ENCODE measurements at regions not wholly inside any gene's neighbourhood (a gene's known extent, or its start where the extent isn't known, plus 50 kb on each side); places are given as distances from the start of the nearest gene placed in this dataset.

DNA sequence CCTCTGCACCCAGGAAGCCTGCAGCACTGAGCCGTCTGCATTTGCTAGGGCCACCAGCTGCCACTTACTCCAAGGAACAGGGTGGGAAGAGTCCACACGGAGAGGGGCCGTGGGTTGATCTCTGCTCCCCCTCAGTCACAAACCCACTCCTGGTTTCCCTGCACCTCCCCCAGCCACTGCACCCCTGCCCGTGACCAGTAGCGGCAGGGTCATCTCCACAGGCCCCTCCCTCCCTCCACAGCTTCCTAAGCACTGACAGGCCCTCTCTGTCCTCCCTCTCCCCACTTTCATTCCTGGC is 75.2 kb downstream of the RBFOX3 start:
- H3K36me3 Mint-ChIP-seq (ENCODE audit: insufficient read depth): no peaks in the 10 kb centered on the region
- H3K27me3 Mint-ChIP-seq: peaks cover 0 to 70% of the 10 kb centered on the region in 2 donors
- no peak for ATAC-seq (replicated peaks)
- H3K9me3 Mint-ChIP-seq: no peaks in the 10 kb centered on the region
- H3K4me1 Mint-ChIP-seq (ENCODE audit: low read depth in 2 of 2): no peaks in the 10 kb centered on the region
- H3K27ac Mint-ChIP-seq: no peak overlapping the region
- no peak for DNase-seq
- H3K4me3 Mint-ChIP-seq: no peak overlapping the region

DNA sequence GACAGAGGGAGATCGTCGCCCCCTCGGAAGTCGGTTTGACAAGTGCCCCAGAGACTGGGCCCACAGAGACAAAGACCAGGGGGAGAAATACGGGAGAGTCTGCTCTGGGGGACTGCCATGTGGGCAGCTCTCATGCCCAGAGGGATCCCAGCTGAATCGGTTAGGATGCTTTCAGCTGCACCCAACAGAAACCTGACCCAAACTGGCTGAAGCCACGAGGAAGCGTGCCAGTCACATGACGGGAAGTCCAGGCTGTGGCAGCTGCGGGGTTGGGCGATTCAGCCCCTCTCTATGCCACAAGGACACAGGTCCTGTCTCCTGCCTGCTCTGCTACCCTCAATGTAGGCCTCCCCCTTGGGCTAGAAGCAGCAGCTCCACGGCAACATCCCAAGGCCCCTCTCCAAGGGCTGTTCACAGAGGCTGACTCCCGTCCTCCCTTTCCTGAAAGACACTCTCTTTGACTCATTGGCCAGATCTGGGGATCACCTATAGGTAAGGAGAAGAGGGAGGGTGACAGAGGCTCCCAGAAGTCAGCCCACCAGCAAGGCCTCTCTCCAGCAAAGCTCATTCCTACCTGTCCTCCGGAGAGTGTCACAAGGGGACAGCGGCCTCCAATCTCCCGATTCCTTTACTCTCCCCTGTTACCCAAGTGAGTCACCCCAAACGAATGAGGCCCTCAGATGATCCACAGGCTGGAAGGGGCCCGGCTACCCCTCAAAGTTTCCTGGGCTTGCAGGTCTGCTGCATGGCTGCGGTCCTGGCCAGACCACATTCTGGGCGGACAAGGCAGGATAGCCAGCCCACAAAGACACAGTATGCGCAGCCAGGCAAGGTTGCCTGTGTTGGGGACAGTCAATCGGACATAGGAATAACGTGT is 75.8 kb downstream of the RBFOX3 start:
- no peak overlapping the region for H3K4me3 Mint-ChIP-seq
- H3K9me3 Mint-ChIP-seq: no peaks in the 10 kb centered on the region
- peak overlapping the region in 1 of 2 donors; percentile 55 for H3K27ac Mint-ChIP-seq
- no peaks in the 10 kb centered on the region for H3K4me1 Mint-ChIP-seq (ENCODE audit: low read depth in 2 of 2)
- ATAC-seq (replicated peaks) (no peak), DNase-seq (no peak)
- no peaks in the 10 kb centered on the region for H3K36me3 Mint-ChIP-seq (ENCODE audit: insufficient read depth)
- H3K27me3 Mint-ChIP-seq: peaks cover 0 to 70% of the 10 kb centered on the region in 2 donors

DNA sequence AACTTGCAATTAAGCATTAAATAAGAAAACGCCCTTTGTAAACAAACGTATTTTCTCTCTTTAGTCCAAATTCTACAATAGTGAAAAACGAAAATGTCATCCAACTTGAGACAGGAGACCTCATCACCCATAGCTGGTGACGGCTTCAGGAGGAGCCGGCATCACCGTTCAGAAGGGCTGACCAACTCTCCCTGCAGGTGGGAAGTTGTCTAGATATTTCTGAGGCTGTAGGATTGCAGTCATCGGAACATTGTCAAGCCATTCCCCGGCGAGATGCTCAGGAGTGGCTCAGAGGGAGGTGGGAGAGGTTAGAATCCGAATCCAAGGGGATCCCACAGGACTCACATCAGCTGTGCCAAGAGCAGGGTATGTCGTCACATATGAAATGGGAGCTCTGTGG is 76.7 kb downstream of the RBFOX3 start:
- Mint-ChIP-seq H3K27ac (no peak overlapping the region), H3K9me3 (no peaks in the 10 kb centered on the region), H3K4me3 (no peak overlapping the region), H3K4me1 (ENCODE audit: low read depth in 2 of 2) (no peaks in the 10 kb centered on the region), H3K27me3 (peaks cover 0 to 74% of the 10 kb centered on the region in 2 donors), H3K36me3 (ENCODE audit: insufficient read depth) (no peaks in the 10 kb centered on the region)
- no peak for ATAC-seq (replicated peaks)
- no peak for DNase-seq

DNA sequence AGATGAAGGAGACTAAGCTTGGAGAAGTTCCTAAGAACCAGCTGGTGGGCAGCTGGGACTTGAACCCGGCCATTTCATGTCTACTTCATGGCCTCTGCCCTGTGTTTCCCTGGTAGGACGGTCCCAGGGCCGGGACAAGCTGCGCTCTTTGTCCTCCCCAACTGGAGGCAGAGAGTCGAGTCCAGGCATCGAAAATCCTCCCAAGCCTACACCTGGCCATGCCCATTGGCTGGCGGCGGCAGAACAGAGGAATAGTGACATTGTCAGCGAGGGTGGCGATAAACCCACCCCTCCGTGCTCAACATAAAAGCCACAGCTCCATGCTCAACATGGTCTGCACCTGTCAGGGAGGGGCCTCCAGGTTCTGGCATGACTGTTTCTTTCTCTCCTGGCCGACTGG is 77.7 kb downstream of the RBFOX3 start:
- ATAC-seq (replicated peaks) (no peak), DNase-seq (no peak)
- Mint-ChIP-seq H3K4me1 (ENCODE audit: low read depth in 2 of 2) (no peaks in the 10 kb centered on the region), H3K36me3 (ENCODE audit: insufficient read depth) (no peaks in the 10 kb centered on the region), H3K27ac (no peak overlapping the region), H3K9me3 (no peaks in the 10 kb centered on the region), H3K4me3 (no peak overlapping the region), H3K27me3 (peaks cover 0 to 80% of the 10 kb centered on the region in 2 donors)

DNA sequence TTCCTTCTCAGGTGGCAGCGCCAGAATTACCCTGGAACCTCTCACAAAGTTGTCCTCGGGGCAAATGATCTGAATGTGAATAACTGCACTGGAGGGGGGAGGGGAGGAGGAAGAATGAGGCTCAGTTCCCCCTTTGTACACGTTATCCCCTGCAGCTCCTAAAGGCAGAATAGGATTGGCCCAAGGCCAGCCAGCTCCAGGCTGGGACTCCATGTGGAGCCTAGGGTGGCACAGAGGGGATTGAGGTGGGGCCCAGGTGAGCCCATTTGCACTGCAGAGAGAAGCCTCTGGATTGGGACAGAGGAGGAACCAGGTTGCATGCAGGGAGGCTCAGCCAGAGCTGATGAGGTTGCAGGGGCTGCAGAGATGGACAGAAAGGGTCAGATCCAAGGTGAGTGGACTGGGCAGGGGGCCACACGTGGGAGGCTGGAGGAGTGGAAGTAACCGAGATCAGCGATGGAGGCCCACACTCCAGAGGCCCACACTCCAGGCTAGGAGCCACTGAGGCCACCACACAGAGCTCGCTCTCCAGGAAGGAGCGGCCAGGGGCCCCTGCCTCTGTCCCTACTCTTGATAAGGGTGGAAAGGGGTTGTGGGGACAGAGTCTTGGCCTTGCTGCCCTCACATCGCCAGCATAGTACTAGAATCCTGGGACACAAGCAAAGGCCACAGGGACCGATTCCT is 78.6 kb downstream of the RBFOX3 start:
- no peak for ATAC-seq (replicated peaks)
- Mint-ChIP-seq H3K27me3 (peaks cover 0 to 77% of the 10 kb centered on the region in 2 donors), H3K9me3 (no peaks in the 10 kb centered on the region), H3K27ac (no peak overlapping the region), H3K4me1 (ENCODE audit: low read depth in 2 of 2) (no peaks in the 10 kb centered on the region), H3K36me3 (ENCODE audit: insufficient read depth) (no peaks in the 10 kb centered on the region), H3K4me3 (no peak overlapping the region)
- DNase-seq: no peak

DNA sequence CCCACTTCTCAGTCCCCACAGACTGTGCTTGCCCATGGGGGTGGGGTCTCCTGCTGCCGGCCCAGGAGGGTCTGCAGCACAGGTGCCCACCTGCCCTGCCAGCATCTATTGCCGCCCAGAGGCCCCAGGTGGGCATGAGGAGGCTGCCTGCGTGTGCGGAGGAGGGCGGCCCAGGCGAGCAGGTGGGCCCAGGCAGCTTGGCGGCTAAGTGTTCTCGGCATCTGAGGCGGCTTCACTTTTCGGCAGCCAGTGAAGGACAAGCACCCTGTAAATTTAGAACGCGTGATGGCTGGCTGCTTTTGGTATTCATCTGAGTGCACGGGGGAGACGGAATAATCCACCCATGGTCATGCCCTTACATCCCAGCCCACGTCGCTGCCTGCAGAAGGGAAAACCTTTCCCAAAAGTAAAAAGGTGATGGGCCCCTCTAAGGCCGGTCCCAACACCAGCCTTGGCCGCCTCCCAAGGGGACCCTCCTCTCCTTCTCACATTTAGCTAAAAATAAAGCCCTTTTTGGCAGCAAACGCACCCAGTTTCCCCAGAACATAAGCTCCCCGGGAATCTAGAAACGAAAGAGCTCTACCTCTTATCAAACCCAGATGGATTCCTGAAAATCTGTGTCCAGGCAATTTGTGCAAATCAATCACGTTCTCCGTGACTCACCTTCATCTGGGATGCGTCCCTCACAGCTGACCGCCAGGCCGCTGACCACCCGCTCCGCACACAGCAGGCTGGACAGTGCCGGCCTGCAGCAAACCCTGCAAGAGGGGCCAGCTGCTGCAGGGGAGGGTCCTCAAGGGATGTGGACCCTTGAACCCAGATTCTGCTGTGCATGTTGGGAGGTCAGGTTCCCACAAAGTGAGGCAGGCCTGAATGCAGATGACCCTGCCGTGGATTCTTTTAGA is 79.4 kb downstream of the RBFOX3 start:
- H3K27me3 Mint-ChIP-seq: peaks cover 0 to 77% of the 10 kb centered on the region in 2 donors
- no peak for ATAC-seq (replicated peaks)
- no peak overlapping the region for H3K4me3 Mint-ChIP-seq
- no peaks in the 10 kb centered on the region for H3K36me3 Mint-ChIP-seq (ENCODE audit: insufficient read depth)
- H3K9me3 Mint-ChIP-seq: no peaks in the 10 kb centered on the region
- H3K4me1 Mint-ChIP-seq (ENCODE audit: low read depth in 2 of 2): no peaks in the 10 kb centered on the region
- DNase-seq: no peak
- H3K27ac Mint-ChIP-seq: no peak overlapping the region

DNA sequence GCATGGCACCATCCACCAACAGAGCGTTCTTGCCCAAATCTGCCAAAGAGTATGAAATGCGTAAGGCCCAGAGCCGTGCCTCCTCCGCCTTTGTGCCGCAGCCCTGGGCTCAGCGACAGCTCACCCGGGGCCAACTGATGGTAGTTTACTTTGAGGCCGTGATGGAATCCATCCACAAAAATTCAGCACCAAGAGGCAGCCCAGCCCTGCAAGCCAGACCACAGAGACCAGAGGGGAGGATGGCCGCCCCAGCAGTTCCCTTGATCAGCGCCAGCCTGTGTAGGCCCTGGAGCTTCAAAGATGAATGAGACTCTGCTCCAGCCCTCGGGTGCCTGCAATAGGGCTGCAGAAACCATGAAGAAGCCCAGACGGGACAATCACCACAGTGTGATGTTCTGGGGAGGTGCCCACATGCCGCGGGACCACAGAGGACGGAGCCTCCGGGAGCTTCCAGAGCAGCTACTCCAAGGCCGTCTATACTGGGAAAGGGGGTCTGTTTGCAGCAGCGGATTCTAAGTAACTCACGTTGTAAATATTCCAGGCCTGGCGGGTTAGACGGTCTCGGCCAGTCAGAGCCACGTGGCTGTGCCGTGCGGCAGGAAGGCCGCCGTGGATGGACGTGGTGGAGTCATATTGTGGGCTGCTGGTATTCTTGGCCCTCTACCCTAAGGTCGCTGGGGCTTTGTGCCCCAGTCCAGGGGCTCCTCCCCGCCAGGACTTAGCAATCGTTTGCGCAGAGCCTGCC is 80.3 kb downstream of the RBFOX3 start:
- no peak overlapping the region for H3K4me3 Mint-ChIP-seq
- no peak overlapping the region for H3K27ac Mint-ChIP-seq
- DNase-seq (no peak), ATAC-seq (replicated peaks) (no peak)
- no peaks in the 10 kb centered on the region for H3K36me3 Mint-ChIP-seq (ENCODE audit: insufficient read depth)
- no peaks in the 10 kb centered on the region for H3K4me1 Mint-ChIP-seq (ENCODE audit: low read depth in 2 of 2)
- no peaks in the 10 kb centered on the region for H3K9me3 Mint-ChIP-seq
- H3K27me3 Mint-ChIP-seq: peaks cover 0 to 76% of the 10 kb centered on the region in 2 donors

DNA sequence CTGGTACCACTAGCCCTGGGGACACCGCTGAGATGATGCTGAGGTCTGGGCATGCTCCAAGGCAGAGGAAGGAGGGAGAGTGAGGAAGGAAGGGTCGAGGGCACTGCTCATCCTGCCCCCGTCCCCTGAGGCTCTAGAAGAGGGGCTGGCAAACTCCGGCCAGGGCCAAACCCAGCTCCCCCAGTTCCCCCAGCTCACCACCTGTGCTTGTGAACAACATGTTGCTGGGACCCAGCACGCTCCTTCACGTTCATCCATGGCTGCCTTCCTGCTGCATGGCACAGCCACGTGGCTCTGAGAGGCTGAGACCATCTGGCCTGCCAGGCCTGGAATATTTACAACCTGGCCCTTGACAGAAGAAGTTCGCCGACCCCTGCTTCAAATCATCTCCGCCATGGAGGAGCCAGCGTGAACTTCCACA is 81.2 kb downstream of the RBFOX3 start:
- Mint-ChIP-seq H3K36me3 (ENCODE audit: insufficient read depth) (no peaks in the 10 kb centered on the region), H3K9me3 (no peaks in the 10 kb centered on the region), H3K27me3 (peaks cover 0 to 69% of the 10 kb centered on the region in 2 donors), H3K4me1 (ENCODE audit: low read depth in 2 of 2) (no peaks in the 10 kb centered on the region), H3K4me3 (no peak overlapping the region), H3K27ac (no peak overlapping the region)
- DNase-seq: no peak
- no peak for ATAC-seq (replicated peaks)

DNA sequence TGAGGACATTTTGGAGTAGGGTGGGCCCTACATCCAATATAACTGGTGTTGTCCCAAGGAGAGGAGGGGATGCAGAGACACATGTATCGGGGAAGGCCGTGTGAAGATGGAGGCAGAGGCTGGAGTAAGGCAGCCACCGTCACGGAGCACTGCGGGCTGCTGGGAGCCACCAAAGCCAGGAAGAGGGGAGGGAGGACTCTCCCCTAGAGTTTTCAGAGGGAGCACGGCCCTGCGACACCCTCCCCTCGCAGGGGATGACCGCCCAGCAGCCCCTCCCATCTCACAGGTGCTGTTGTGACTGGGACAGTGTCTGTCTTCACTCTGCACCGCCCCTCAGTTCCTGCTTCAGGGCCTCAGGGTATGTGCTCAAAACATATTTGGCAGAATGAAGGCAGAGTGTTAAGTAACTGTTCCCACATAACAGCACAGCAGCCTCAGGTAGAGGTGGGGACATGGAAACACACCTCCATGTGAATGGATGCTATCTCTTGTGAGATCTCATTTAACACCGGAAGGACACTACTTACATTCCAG is 82.2 kb downstream of the RBFOX3 start:
- Mint-ChIP-seq H3K4me3 (no peak overlapping the region), H3K27ac (no peak overlapping the region), H3K27me3 (peaks cover 0 to 68% of the 10 kb centered on the region in 2 donors), H3K4me1 (ENCODE audit: low read depth in 2 of 2) (no peaks in the 10 kb centered on the region), H3K9me3 (no peaks in the 10 kb centered on the region), H3K36me3 (ENCODE audit: insufficient read depth) (no peaks in the 10 kb centered on the region)
- DNase-seq (no peak), ATAC-seq (replicated peaks) (no peak)

DNA sequence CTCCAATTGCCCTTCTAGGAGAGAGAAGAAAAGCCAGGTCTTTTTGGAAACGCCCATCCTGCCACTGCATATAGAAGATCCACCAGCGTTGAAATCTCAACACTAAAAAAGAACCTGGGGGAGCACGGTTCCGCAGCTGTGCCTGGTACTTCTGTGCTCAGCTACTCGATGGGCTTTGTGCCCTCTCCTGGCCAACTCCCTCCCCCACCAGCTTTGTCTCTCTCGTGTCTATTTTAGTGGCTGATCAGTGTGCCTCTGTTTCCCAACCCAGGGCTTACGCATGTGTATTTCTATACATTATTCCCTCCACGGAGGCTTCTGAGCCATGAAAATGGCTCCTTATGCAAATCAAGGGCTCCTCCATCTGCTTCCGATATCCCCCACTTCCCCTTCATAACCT is 83.5 kb downstream of the RBFOX3 start:
- no peaks in the 10 kb centered on the region for H3K36me3 Mint-ChIP-seq (ENCODE audit: insufficient read depth)
- H3K27ac Mint-ChIP-seq: peak overlapping the region in 1 of 2 donors; percentile 16
- ATAC-seq (replicated peaks) (no peak), DNase-seq (no peak)
- peaks cover 0 to 63% of the 10 kb centered on the region in 2 donors for H3K27me3 Mint-ChIP-seq
- no peak overlapping the region for H3K4me3 Mint-ChIP-seq
- H3K4me1 Mint-ChIP-seq (ENCODE audit: low read depth in 2 of 2): no peaks in the 10 kb centered on the region
- no peaks in the 10 kb centered on the region for H3K9me3 Mint-ChIP-seq

DNA sequence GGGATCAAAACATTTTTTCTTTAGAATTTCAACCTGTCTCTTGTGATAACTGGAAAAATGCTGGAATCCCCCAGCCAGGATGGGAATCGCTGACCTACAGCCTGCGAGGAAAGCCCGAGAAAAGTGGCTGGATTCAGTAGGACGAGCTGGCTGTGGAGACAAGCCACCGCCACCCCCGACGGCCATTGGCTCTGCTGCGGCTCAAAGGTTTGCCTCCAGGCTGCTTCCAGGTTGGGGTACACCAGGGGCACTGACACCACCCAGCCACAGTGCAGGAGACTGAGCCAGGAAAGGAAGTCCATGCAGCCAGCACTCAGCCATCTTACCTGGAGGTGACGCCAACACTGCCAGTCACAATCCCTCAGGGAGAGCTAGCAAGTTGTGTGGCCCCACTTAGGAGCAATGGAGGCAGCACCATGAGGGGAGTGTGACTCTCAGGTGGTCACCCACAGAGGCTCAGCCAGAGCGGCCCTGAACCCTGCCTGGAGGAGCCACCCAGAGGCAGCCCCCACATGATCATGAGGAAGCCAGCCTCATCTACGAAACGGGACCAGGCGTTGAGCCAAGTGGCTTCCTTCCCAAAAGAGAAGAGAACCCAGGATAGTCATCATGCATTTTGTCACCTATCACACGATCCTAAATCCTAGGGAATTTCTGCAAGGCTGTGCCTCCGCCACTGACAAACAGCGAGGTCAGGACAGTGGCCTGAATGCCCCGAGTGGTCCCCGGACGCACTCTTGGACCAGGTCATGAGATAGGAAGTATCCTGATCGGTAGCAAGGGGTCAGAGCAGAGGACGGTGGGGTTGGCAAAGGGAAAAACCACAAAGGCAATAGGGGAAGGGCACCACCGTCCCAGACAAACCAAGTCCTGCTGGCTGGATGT is 84.8 kb downstream of the RBFOX3 start:
- DNase-seq: no peak
- Mint-ChIP-seq H3K36me3 (ENCODE audit: insufficient read depth) (no peaks in the 10 kb centered on the region), H3K27ac (no peak overlapping the region), H3K27me3 (peaks cover 0 to 55% of the 10 kb centered on the region in 2 donors), H3K4me3 (no peak overlapping the region), H3K9me3 (no peaks in the 10 kb centered on the region), H3K4me1 (ENCODE audit: low read depth in 2 of 2) (no peaks in the 10 kb centered on the region)
- no peak for ATAC-seq (replicated peaks)
